22Rv1 (cell line): ENCODE measurements at regions not wholly inside any gene's neighbourhood (a gene's known extent, or its start where the extent isn't known, plus 50 kb on each side); places are given as distances from the start of the nearest gene placed in this dataset.

ENCODE experiments used
- H3K27ac ChIP-seq: fragments of 450-650 bp; 2 replicates; pipeline ENCODE4 v1.5.1; 2017
- CTCF ChIP-seq: fragments of 450-650 bp; IDR thresholded peaks from 2 replicates; pipeline ENCODE4 v1.5.1; 2017; ENCODE audit warnings: mild to moderate bottlenecking
- ZFX ChIP-seq: fragments of 450-650 bp; IDR thresholded peaks from 2 replicates; pipeline ENCODE4 v1.6.1; 2017; ENCODE audit warnings: antibody characterized with exemption, borderline replicate concordance

GRCh38 chr11:28961726-28962125 is 853.5 kb downstream of the METTL15 start:
- TF ChIP-seq CTCF (no peak), ZFX (no peak)
- H3K27ac ChIP-seq: no peak overlapping the region

- H3K27ac ChIP-seq: no peak overlapping the region
- no peak for TF ChIP-seq CTCF
Measured at GRCh38 chr11:28956446-28956845, 848.3 kb downstream of the METTL15 start.

- no peak overlapping the region for H3K27ac ChIP-seq
- no peak for TF ChIP-seq CTCF
- TF ChIP-seq ZFX: no peak
Measured at GRCh38 chr11:28951191-28951590, 843.0 kb downstream of the METTL15 start.

GRCh38 chr11:28939381-28939780 is 831.2 kb downstream of the METTL15 start:
- no peak for TF ChIP-seq CTCF
- H3K27ac ChIP-seq: no peak overlapping the region

- no peak overlapping the region for H3K27ac ChIP-seq
- no peak for TF ChIP-seq CTCF
- no peak for TF ChIP-seq ZFX
Measured at GRCh38 chr11:28938091-28938490, 829.9 kb downstream of the METTL15 start.

GRCh38 chr11:28932940-28933339 is 824.8 kb downstream of the METTL15 start:
- no peak for TF ChIP-seq CTCF
- no peak for TF ChIP-seq ZFX
- no peak overlapping the region for H3K27ac ChIP-seq

- H3K27ac ChIP-seq: no peak overlapping the region
- no peak for TF ChIP-seq CTCF
Measured at GRCh38 chr11:28924004-28924403, 815.8 kb downstream of the METTL15 start.
